LNCAP (cell line): ENCODE measurements at regions not wholly inside any gene's neighbourhood (a gene's known extent, or its start where the extent isn't known, plus 50 kb on each side); places are given as distances from the start of the nearest gene placed in this dataset.

ENCODE experiments used
- TF ChIP-seq, protein P1 (sequence below): fragments of 450-650 bp; IDR thresholded peaks from 2 replicates; pipeline ENCODE4 v1.5.1; 2017; ENCODE audit warnings: mild to moderate bottlenecking

DNA sequence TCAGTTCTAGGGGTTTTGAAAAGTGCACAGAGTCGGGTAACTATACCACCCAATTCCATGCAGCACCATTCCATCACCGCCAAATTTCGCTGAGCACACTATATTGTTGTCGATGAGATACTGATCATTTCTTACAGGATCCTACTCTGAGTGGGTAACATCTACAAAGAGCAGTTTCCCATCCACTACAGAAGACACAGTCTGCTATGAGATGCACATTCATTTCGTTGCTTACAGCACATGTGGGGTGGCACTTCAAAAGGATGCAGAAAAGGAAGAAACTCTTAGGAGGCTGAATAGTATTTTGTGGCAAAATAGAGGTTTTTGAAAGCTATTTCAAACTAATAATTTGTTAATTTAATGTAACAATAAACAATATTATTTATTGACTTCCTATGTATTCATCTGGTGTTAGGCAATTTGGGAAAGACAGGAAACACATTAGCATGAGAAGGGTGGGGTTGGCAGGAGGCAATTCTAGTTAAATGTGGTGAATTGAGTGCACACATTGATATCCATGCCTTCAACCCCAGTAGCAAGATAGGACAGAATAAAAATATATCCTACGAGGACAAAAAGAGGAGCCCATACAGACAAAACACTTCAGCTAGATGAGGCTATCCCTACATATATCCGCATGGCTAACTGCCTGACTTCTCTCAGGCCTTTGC lies 186.8 kb upstream of the PARP11 start:
- TF ChIP-seq, protein P1, sequence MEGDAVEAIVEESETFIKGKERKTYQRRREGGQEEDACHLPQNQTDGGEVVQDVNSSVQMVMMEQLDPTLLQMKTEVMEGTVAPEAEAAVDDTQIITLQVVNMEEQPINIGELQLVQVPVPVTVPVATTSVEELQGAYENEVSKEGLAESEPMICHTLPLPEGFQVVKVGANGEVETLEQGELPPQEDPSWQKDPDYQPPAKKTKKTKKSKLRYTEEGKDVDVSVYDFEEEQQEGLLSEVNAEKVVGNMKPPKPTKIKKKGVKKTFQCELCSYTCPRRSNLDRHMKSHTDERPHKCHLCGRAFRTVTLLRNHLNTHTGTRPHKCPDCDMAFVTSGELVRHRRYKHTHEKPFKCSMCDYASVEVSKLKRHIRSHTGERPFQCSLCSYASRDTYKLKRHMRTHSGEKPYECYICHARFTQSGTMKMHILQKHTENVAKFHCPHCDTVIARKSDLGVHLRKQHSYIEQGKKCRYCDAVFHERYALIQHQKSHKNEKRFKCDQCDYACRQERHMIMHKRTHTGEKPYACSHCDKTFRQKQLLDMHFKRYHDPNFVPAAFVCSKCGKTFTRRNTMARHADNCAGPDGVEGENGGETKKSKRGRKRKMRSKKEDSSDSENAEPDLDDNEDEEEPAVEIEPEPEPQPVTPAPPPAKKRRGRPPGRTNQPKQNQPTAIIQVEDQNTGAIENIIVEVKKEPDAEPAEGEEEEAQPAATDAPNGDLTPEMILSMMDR, result no peak

DNA sequence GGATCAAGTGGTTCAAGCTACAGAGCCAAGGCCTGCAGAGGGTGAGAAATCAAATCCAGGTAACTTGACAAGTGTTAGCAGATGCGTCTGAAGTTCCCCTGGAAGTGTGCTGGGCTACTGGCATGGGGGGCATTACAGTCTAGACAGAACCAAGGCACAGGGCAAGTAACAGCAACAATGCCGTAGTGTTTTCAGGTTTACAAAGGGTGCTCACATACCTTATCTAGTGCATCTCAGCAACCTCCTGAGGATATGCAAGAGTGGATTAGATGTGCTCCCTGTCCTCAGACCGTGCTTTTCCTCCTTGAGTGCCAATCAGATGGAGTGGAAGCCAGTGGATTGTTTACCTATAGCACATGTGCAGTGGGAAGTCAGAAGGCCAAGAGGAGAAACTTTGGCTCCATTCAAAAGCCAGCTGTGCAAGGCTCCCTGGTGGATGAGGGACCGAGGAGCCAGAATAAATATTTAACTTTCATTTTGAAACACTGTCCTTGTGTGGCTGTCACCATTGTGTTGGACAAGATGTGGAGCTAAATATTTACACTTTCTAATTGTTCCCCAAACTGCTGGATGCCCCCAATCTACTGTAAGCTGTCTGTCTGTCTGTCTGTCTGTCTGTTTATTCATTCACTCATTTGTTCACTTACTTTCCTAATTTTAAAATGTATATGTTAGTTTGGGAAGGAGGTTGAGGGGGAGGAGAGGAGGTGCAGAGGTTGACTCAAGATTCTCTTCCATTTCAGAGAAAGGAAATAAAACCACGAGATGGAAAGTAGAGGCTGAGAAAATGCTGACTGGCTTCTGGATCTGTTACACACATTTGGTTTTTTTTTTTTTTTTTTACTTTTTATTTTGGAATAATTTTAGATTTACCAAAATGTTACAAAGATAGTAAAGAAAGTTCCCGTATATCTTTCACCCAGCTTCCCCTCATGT lies 184.0 kb upstream of the PARP11 start:
- TF ChIP-seq, protein P1, result no peak

DNA sequence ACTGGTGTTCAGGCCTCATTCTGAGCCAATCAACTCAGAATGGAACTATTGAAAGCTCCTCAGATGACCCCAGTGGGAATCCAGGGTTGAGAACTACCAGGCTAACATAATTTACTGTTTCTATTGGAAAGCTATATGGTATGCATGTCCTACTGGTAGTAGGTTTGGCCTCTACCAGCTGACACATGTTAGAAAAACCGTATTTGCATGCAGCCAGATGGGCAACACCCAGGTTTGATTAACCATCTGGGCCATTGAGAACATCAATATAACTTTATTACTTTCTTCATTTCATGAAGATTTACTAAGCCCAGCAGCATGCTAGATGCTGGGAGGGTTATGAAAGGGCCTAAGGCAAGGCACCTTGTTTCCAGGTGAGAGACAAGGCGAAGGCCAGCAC lies 181.4 kb upstream of the PARP11 start:
- TF ChIP-seq, protein P1, result no peak

DNA sequence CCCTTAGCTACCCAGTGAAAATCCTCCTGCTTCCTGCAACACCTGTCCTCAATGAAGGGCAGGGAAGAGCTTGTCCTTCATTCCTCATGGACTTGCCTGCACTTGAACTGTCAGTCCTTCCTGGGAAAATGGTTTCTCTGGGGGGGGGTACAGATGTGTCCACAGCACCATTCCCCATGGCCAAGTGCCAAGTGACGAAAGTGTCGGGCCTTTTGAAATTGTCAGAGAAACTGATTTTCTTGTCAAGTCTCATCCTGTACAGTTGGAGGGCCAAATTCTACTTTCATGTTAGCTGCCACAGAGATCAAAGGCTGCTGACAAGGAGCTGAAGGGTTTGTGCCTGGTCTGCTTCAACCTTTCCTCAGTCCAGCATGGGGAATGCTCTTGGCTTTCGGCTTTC lies 179.5 kb upstream of the PARP11 start:
- TF ChIP-seq, protein P1, result no peak

DNA sequence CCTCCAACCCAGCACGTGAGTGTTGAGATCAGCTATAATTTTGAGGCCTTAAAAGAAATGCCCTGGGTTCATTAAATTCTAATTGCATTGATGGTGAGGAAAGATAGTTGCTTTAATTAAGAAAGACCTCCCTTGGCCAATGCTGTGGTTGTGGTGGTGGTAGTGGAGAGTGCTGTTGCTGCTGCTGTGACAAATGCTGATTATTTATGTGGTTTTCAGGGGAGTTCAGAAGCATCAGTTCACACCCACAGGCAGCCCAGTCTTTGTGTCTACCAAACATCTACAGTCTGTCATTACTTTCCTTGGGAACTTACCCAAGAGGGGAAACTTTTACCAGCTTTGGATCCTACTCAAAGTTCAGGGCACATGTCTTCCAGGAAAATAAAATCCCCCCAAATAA lies 178.4 kb upstream of the PARP11 start:
- TF ChIP-seq, protein P1, result no peak

DNA sequence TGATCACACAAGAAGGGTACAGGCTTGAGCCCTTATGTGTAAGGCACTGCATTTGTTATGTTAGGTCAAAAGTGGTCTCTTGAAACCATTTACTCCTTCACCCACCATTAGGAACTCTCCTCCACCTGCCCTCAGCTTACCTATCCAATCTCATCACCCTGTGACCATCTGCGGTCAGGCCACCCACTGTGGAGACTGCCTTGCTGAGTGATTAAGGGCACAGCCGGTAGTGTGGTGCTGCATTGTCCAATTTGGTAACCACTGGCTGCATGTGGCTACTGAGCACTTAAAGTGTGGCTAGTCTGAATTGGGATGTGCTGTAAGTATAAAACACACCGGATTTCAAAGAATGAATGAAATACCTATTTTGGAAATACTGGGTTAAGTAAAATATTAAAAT lies 177.1 kb upstream of the PARP11 start:
- TF ChIP-seq, protein P1, result no peak

DNA sequence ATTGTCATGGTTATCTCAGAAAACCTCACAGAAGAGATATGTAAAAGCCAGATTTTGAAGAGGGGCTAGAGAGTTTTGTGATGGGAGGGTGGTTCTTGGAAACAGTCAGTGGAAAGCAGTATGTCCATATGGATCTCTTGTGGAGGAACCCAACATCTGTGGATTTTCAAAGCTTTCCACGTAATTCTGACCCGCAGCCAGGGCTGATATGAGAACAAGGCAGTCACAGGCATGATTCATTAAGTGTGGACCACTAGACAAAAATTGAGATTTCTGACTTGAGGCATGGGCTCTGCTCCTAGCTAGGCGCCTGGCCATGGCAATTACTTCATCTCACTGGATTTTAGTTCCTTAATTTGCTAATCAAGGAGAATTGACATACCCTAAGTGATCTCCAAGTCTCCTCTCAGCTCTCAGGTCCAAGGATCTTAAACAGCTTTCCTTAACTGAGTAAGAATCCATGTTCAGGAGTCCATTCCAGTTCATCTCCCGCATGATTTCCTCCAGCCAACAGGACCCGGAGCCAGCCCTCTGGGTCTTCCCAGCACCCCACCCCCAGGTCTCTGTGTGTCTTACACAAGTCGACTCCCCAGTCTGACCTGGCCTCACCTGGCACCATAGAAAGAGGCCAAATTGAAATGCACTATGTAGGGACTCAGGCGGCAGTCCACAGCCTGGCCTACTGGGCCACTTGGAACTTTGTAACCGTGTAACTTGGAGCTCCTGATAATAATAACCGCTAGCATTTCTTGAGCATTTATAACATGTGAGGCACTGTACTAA lies 176.3 kb upstream of the PARP11 start:
- TF ChIP-seq, protein P1, result no peak
